RWPE2 (cell line): ENCODE measurements at regions not wholly inside any gene's neighbourhood (a gene's known extent, or its start where the extent isn't known, plus 50 kb on each side); places are given as distances from the start of the nearest gene placed in this dataset.
A peak's percentile ranks its signal among the peaks of the same experiment; 100 is the strongest.

ENCODE experiments used
- ATAC-seq: fragments of 200-7000 bp; cut with Tn5 transposase; 3 replicates; pipeline ENCODE4 v1.9.1; 2021; ENCODE audit warnings: low read depth
- DNase-seq: peaks from one replicate; pipeline ENCODE4 v3.0.0-alpha.2; 2020; ENCODE audit warnings: low spot score
- H3K27ac ChIP-seq: fragments of 450-650 bp; 2 replicates; pipeline ENCODE4 v1.5.1; 2017; ENCODE audit warnings: mild to moderate bottlenecking; ENCODE audit not compliant: poor library complexity, severe bottlenecking
- H3K27me3 ChIP-seq: fragments of 250-450 bp; sonication (Bioruptor Pico); 2 replicates; pipeline ENCODE4 v1.5.1; 2021; ENCODE audit warnings: mild to moderate bottlenecking, moderate library complexity; ENCODE audit not compliant: insufficient read depth, poor library complexity, severe bottlenecking
- H3K36me3 ChIP-seq: fragments of 250-450 bp; sonication (Bioruptor Pico); 2 replicates; pipeline ENCODE4 v1.5.1; 2020; ENCODE audit warnings: low read depth, mild to moderate bottlenecking, moderate library complexity
- H3K4me1 ChIP-seq: fragments of 250-450 bp; sonication (Bioruptor Pico); 2 replicates; pipeline ENCODE4 v1.5.1; 2021; ENCODE audit warnings: mild to moderate bottlenecking, moderate library complexity; ENCODE audit not compliant: insufficient read depth, poor library complexity, severe bottlenecking
- H3K4me3 ChIP-seq: fragments of 250-450 bp; sonication (Bioruptor Pico); 2 replicates; pipeline ENCODE4 v1.5.1; 2021; ENCODE audit warnings: mild to moderate bottlenecking, moderate library complexity; ENCODE audit not compliant: severe bottlenecking
- H3K9me3 ChIP-seq: fragments of 250-450 bp; sonication (Bioruptor Pico); 2 replicates; pipeline ENCODE4 v1.5.1; 2021; ENCODE audit warnings: mild to moderate bottlenecking, moderate library complexity; ENCODE audit not compliant: severe bottlenecking
- TF ChIP-seq, protein P1 (sequence below): fragments of 450-650 bp; IDR thresholded peaks from one replicate; pipeline ENCODE4 v1.5.1; 2017; ENCODE audit warnings: mild to moderate bottlenecking, moderate library complexity; ENCODE audit not compliant: poor library complexity, severe bottlenecking

DNA sequence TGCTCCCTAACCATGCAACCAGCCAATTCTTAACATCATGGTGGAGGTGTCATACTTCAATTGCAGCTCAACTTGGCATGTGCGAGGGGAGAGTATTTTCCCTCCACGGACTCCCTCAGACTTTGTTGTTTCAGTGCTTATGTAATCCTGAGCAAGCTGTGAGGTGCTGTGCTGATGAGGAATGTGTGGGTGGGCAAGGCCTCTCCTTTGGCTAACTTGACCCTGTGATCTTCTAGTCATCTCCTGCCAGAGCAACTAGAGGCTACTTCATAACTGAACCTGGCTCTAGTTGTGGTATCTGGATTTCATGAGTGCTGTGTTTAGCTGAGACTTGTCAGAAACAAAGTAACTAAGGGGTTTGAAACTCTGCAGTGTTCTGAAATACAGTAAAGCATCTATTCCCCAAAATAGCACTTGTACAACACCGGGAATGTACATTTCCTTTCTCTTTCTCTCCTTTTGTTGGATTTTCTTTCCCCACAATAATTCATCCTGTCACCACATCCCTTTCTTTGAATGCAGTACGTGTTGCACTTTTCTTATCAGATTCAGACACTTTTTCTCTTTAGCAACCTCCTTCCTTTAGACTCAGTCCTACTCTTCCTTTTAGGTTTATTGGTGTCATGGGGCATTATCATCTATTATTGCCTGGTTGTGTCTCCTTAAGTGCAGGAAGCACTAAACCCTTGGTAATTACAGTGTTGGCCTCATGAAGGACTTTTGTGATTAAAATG, 415.2 kb upstream of the NR3C2 start:
- no peak overlapping the region for H3K27ac ChIP-seq
- ATAC-seq (no peak), DNase-seq (no peak)
- H3K27me3 ChIP-seq: no peaks in the 10 kb centered on the region
- TF ChIP-seq, protein P1, sequence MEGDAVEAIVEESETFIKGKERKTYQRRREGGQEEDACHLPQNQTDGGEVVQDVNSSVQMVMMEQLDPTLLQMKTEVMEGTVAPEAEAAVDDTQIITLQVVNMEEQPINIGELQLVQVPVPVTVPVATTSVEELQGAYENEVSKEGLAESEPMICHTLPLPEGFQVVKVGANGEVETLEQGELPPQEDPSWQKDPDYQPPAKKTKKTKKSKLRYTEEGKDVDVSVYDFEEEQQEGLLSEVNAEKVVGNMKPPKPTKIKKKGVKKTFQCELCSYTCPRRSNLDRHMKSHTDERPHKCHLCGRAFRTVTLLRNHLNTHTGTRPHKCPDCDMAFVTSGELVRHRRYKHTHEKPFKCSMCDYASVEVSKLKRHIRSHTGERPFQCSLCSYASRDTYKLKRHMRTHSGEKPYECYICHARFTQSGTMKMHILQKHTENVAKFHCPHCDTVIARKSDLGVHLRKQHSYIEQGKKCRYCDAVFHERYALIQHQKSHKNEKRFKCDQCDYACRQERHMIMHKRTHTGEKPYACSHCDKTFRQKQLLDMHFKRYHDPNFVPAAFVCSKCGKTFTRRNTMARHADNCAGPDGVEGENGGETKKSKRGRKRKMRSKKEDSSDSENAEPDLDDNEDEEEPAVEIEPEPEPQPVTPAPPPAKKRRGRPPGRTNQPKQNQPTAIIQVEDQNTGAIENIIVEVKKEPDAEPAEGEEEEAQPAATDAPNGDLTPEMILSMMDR: no peak
- no peak overlapping the region for H3K4me3 ChIP-seq
- no peaks in the 10 kb centered on the region for H3K4me1 ChIP-seq
- no peaks in the 10 kb centered on the region for H3K36me3 ChIP-seq
- no peaks in the 10 kb centered on the region for H3K9me3 ChIP-seq

DNA sequence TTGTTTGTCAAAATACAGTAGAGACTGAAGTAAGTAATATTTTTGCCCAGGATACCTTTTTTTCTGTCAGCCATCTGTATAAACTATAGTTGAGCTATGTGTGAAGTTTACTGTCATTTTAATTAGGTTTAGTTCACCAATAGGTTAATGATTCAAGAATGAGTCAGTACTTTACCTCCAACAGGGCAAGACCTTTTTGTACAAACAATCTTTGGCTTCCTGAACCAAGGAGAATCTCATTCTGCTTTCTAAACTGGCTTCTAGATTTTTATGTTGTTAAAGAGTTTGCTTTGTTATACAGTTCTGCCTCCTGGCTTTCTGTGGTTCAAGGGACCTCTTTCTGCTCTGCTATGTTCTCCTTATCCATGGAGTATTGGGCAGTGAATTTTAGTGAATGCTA, 412.0 kb upstream of the NR3C2 start:
- H3K27ac ChIP-seq: no peak overlapping the region
- ATAC-seq: no peak
- H3K4me3 ChIP-seq: no peak overlapping the region
- no peaks in the 10 kb centered on the region for H3K4me1 ChIP-seq
- TF ChIP-seq, protein P1: no peak
- H3K9me3 ChIP-seq: no peaks in the 10 kb centered on the region
- no peaks in the 10 kb centered on the region for H3K36me3 ChIP-seq
- H3K27me3 ChIP-seq: no peaks in the 10 kb centered on the region
- DNase-seq: no peak

DNA sequence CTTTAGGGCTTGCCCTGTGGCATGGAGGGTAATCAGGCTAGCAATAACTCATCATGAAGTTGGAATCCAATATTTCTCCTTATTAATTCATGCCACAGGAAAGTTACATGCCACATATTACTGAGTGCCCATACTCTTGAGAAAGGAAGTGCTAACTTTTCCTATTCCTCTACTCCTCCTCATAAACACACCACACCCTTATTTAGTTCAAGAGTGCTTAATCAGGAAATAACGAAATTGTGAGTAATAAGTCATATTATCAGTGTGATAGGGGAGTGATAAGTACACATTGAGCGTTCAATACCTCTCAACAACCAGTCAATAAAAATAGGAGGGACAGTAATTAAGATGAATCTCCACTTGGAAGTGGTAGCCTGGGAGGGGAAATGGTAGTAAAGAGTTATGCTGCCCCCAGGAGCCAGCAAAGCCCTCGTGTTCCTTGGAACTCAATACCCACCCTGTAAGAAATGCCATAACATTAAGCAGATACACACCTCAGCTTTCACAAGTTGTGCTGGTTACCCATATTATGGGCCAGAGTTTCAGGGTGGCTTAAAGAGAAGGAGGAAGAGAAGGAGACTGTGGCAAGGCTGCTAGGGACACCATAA, 410.0 kb upstream of the NR3C2 start:
- Histone ChIP-seq H3K9me3 (no peaks in the 10 kb centered on the region), H3K27ac (no peak overlapping the region), H3K36me3 (no peaks in the 10 kb centered on the region), H3K27me3 (no peaks in the 10 kb centered on the region), H3K4me1 (no peaks in the 10 kb centered on the region), H3K4me3 (no peak overlapping the region)
- no peak; the same call in 2 of the 3 replicates for ATAC-seq
- DNase-seq: no peak
- TF ChIP-seq, protein P1: peak; percentile 18

DNA sequence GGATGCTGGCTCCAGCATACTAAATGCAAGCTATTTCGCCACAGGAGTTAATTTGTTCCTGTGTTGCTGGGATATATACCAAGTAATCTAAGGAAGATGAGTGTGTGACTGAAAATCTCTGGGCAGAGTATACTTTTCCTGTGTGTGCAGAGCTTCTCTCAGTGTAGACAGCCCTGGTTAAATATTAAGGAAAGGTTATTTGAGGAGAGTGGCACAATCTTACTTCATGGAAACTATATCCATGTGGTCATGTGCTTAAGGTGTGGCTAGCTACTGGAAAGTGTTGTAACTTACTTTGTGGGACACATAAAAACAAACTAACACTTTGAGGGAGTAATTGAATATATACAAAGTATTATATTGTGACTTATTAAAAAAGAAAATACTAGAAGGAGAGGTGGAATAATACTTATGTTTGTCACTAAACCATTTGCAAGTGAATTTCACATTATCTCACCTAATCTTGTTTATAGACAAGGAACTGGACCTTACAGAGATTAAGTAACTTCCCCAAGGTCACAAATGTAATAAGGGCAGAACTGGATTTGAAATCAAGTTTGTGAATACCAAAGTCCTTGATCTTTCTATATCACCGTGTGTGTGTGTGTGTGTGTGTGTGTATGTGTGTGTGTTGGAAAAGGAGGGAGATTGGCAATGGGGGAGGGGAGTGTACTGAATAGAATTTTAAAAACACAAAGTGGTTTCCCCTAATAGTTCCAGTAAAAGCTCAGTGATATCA, 408.2 kb upstream of the NR3C2 start:
- Histone ChIP-seq H3K9me3 (no peaks in the 10 kb centered on the region), H3K27me3 (no peaks in the 10 kb centered on the region)

More for the DNA sequence above, 408.2 kb upstream of the NR3C2 start:
- no peak for ATAC-seq
- no peak for DNase-seq
- Histone ChIP-seq H3K27ac (no peak overlapping the region), H3K4me3 (no peak overlapping the region), H3K4me1 (no peaks in the 10 kb centered on the region), H3K36me3 (no peaks in the 10 kb centered on the region)
- TF ChIP-seq, protein P1: no peak
